Ovary (tissue), 3 donors: ENCODE measurements at regions not wholly inside any gene's neighbourhood (a gene's known extent, or its start where the extent isn't known, plus 50 kb on each side); places are given as distances from the start of the nearest gene placed in this dataset.

Experiments
- POLR2A ChIP-seq: fragments of 450-650 bp; IDR thresholded peaks from one replicate; pipeline ENCODE4 v1.6.1; 2017; ENCODE audit warnings: antibody characterized with exemption, mild to moderate bottlenecking, moderate library complexity
- TF ChIP-seq, protein P1 (sequence below), 3 donors: fragments of 450-650 bp in 2 of 3; fragments of 200-600 bp in 1 of 3; IDR thresholded peaks; one replicate each; pipeline versions ENCODE4 v1.5.1 to v1.8.0; 2016 to 2022; ENCODE audit warnings: antibody characterized with exemption in 3 of 3, mild to moderate bottlenecking in 1 of 3
- donor health status: DM: no; HTN: no; CAD: no.

DNA sequence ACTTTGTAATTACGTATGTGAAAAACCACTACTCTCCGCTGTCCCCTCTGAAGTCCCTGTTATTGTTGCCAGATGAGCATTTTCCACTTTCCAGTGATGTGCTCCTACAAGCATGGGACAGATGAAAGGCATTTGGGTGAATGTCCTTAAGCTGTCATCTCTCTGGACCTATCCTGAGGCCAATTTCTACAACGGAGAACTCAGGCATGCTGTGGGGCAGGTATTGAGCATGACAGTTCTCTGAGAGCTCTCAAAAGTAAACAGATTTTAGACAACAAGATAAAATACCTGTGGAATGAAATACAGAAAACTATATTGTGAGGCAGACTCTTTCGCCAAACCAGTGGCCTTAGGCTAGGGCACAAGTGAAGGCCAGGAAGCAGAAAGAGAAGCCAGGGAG is 656.5 kb upstream of the NR2F2 start:
- TF ChIP-seq, protein P1, sequence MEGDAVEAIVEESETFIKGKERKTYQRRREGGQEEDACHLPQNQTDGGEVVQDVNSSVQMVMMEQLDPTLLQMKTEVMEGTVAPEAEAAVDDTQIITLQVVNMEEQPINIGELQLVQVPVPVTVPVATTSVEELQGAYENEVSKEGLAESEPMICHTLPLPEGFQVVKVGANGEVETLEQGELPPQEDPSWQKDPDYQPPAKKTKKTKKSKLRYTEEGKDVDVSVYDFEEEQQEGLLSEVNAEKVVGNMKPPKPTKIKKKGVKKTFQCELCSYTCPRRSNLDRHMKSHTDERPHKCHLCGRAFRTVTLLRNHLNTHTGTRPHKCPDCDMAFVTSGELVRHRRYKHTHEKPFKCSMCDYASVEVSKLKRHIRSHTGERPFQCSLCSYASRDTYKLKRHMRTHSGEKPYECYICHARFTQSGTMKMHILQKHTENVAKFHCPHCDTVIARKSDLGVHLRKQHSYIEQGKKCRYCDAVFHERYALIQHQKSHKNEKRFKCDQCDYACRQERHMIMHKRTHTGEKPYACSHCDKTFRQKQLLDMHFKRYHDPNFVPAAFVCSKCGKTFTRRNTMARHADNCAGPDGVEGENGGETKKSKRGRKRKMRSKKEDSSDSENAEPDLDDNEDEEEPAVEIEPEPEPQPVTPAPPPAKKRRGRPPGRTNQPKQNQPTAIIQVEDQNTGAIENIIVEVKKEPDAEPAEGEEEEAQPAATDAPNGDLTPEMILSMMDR (IDR thresholded peaks at IDR 0.05) = no peak
- TF ChIP-seq POLR2A = no peak
